ENCODE measurements at regions not wholly inside any gene's neighbourhood (a gene's known extent, or its start where the extent isn't known, plus 50 kb on each side); places are given as distances from the start of the nearest gene placed in this dataset.
"Not testable (repeated sequence)": the region's sequence is repeated elsewhere in the genome, so short reads cannot be mapped to it uniquely, and the experiment has no call there.

DNA sequence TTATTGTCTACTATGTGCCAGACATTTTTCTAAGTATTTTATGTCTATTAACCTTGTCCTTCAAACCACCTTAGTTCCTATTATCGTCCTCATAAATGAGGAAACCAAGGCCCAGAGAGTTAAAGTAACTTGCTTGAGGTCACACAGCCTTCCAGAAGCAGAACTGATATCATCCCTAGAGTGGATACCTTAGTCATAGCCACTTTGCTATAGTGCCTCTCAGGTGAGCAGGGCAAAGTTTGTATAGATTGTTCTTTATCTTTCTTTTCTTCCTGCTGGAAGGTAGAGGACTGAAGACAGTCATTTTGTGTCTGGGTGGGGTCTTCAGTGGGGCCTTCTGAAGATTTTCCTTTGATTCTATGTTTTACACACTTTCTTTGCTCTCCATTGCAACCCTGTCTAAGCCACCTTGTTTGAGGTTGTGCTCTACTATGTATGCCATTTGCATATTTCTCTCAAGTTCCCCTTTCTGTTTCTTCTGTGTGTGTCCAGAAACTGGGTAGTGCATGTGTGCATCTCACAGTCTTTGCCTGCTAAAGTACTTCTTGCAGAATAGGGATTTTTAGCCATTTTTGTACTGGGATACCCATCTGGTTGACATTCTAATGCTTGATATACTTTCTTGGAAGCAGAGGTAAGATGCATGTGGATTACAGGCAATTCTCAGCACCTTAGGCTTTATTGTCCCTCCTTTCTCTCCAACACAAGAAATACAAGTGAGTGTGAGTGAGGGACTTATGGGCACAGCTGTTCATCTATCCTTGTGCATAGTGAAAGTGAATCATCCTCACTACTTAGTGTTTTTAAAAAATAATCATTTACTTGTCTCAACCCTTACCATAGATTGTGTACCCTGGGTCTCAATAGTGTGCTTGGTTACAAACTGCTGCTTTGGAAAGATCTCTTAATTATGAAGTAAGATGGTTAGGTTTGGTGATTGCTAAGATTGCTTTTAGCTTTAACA, 207.6 kb upstream of the HMCN1 start:
- TF ChIP-seq POLR2A (IDR thresholded peaks at IDR 0.05) (no peak), CTCF (IDR thresholded peaks at IDR 0.05) (no peak)
- 92 to 96% methylated on average over 1 of the region's 1 CpG for WGBS, 2 donors
- DNase-seq: no peak
- Histone ChIP-seq H3K4me3 (no peak overlapping the region), H3K36me3 (ENCODE audit: low read depth, missing control alignments) (no peaks in the 10 kb centered on the region), H3K4me1 (no peaks in the 10 kb centered on the region), H3K27ac (no peak overlapping the region), H3K9me3 (no peaks in the 10 kb centered on the region), H3K27me3 (no peaks in the 10 kb centered on the region)
- intact Hi-C loops (cut with DNase I; ENCODE audit: low total_unique reads): no loop called here

DNA sequence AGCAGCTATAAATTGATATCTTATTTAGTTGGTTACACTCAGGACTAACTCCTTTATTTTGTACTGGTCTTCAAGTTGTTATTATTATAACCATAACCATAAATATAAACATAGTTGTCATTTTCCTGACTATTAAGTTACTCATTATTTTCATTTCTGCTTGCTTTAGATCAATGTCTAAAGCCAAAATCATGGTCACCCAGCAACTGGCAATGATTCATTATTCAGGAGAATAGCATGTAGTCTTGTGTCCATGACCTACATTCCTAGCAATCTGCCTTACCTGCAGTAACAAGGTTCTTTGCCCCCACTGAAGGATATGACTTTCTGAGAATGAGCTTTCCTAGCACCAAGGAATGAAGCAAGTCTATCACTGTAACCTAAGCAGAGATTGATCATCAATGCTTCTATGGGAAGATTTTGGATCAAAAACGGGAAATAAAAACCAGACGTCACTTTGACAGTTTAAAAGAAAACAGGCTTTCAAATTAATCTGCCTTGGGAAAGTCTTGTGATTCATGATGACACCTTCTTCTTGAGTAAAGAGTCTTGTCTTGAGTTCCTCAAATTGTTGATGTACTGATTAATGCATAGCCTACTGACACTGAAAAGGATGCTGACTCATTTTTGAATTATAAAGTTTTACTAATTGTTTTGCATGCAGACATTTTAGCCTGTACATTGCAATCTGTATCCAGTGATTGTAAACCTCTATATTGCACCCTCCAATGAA, 203.3 kb upstream of the IVNS1ABP start:
- Histone ChIP-seq H3K36me3 (ENCODE audit: low read depth, missing control alignments) (no peaks in the 10 kb centered on the region), H3K9me3 (no peaks in the 10 kb centered on the region), H3K27me3 (no peaks in the 10 kb centered on the region), H3K27ac (no peak overlapping the region), H3K4me1 (no peaks in the 10 kb centered on the region), H3K4me3 (no peak overlapping the region)
- intact Hi-C loops (cut with DNase I; ENCODE audit: low total_unique reads): no loop called here
- WGBS, 2 donors: 71% methylated on average over 2 of the region's 2 CpGs
- no peak for TF ChIP-seq POLR2A (IDR thresholded peaks at IDR 0.05)
- no peak for TF ChIP-seq CTCF (IDR thresholded peaks at IDR 0.05)
- DNase-seq: no peak

GRCh38 chr1:185517808-185518419, 200.9 kb upstream of the IVNS1ABP start:
- TF ChIP-seq POLR2A (IDR thresholded peaks at IDR 0.05) (no peak), CTCF (IDR thresholded peaks at IDR 0.05) (no peak)
- Histone ChIP-seq H3K4me1 (no peaks in the 10 kb centered on the region), H3K4me3 (no peak overlapping the region), H3K36me3 (ENCODE audit: low read depth, missing control alignments) (no peaks in the 10 kb centered on the region), H3K9me3 (no peaks in the 10 kb centered on the region), H3K27me3 (no peaks in the 10 kb centered on the region), H3K27ac (no peak overlapping the region)
- 47 to 61% methylated on average over 2 of the region's 2 CpGs for WGBS, 2 donors
- intact Hi-C loops (cut with DNase I; ENCODE audit: low total_unique reads): no loop called here
- no peak for DNase-seq

DNA sequence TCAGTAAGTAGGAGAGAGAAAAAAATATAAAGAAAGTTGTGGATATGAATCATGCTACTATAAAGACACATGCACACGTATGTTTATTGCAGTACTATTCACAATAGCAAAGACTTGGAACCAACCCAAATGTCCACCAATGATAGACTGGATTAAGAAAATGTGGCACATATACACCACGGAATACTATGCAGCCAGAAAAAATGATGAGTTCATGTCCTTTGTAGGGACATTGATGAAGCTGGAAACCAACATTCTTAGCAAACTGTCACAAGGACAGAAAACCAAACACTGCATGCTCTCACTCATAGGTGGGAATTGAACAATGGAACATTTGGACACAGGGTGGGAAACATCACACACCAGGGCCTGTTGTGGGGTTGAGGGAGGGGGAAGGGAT, 200.3 kb upstream of the IVNS1ABP start:
- WGBS, 2 donors: 98 to 99% methylated on average over 2 of the region's 2 CpGs
- intact Hi-C loops (cut with DNase I; ENCODE audit: low total_unique reads); H3K4me1 ChIP-seq; H3K27me3 ChIP-seq; H3K36me3 ChIP-seq (ENCODE audit: low read depth, missing control alignments); H3K9me3 ChIP-seq; H3K27ac ChIP-seq; DNase-seq; H3K4me3 ChIP-seq: not testable (repeated sequence)

GRCh38 chr1:185515696-185516095, 198.7 kb upstream of the IVNS1ABP start:
- H3K27ac ChIP-seq: no peak overlapping the region
- intact Hi-C loops (cut with DNase I; ENCODE audit: low total_unique reads): no loop called here
- no peaks in the 10 kb centered on the region for H3K36me3 ChIP-seq (ENCODE audit: low read depth, missing control alignments)
- H3K4me1 ChIP-seq: no peaks in the 10 kb centered on the region
- no peaks in the 10 kb centered on the region for H3K27me3 ChIP-seq
- 56 to 66% methylated on average over 2 of the region's 2 CpGs for WGBS, 2 donors
- H3K9me3 ChIP-seq: no peaks in the 10 kb centered on the region
- TF ChIP-seq CTCF (IDR thresholded peaks at IDR 0.05) (no peak), POLR2A (IDR thresholded peaks at IDR 0.05) (no peak)
- H3K4me3 ChIP-seq: no peak overlapping the region
- no peak for DNase-seq
